ENCODE measurements at regions not wholly inside any gene's neighbourhood (a gene's known extent, or its start where the extent isn't known, plus 50 kb on each side); places are given as distances from the start of the nearest gene placed in this dataset.

- TF ChIP-seq CTCF (IDR thresholded peaks at IDR 0.05) (no peak), POLR2A (IDR thresholded peaks at IDR 0.05) (no peak)
These were observed 135.3 kb downstream of the THBS2 start for GRCh38 chr6:169118346-169118830.
